ENCODE measurements at regions not wholly inside any gene's neighbourhood (a gene's known extent, or its start where the extent isn't known, plus 50 kb on each side); places are given as distances from the start of the nearest gene placed in this dataset.

- Histone ChIP-seq H4K20me1 (replicated peaks; ENCODE audit: control insufficient read depth, insufficient read depth, low read length) (no peaks in the 10 kb centered on the region), H3K36me3 (ENCODE audit: control insufficient read depth, insufficient read depth, low read length) (no peaks in the 10 kb centered on the region), H3K9me3 (replicated peaks; ENCODE audit: control insufficient read depth, insufficient read depth, low read depth, low read length) (no peaks in the 10 kb centered on the region; the same call in 1 of the 2 replicates), H2AFZ (ENCODE audit: low read depth, low read length) (no peak overlapping the region), H3K9me1 (ENCODE audit: control insufficient read depth, insufficient read depth, low read length) (no peaks in the 10 kb centered on the region), H3K9ac (ENCODE audit: insufficient read depth in 1 of 2, low read depth in 2 of 2, low read length in 2 of 2) (no peak overlapping the region), H3K27ac (ENCODE audit: extremely low read depth, low read depth, low read length) (no peak overlapping the region), H3K79me2 (ENCODE audit: control insufficient read depth, insufficient read depth, low read length) (no peaks in the 10 kb centered on the region), H3K4me1 (replicated peaks in 1 of 2; ENCODE audit: control insufficient read depth in 2 of 2, insufficient read depth in 2 of 2, low read length in 2 of 2) (no peaks in the 10 kb centered on the region), H3K4me3 (no peak overlapping the region), H3K4me2 (ENCODE audit: insufficient read depth, low read length) (no peak overlapping the region), H3K27me3 (ENCODE audit: control insufficient read depth in 2 of 2, insufficient read depth in 2 of 2, low read length in 2 of 2) (no peaks in the 10 kb centered on the region)
- no TSS peak for BruUV-seq (replicated peaks)
- TF ChIP-seq DPF2 (IDR thresholded peaks at IDR 0.05): no peak
- TF ChIP-seq ATF3 (IDR thresholded peaks at IDR 0.05): no peak
- TF ChIP-seq ATF3 (CRISPR knock-in tag; conservative IDR thresholded peaks at IDR 0.05): no peak
- no peak for TF ChIP-seq TFAM (CRISPR knock-in tag; conservative IDR thresholded peaks at IDR 0.05)
- no peak for TF ChIP-seq SP1 (CRISPR knock-in tag; IDR thresholded peaks at IDR 0.05)
- no peak for TF ChIP-seq IFI16 (CRISPR knock-in tag; IDR thresholded peaks at IDR 0.05)
- no peak for TF ChIP-seq YBX1 (IDR thresholded peaks at IDR 0.05)
- DNase-seq (ENCODE audit: extremely low read depth in 1 of 4, low spot score in 3 of 4) (no peak), ATAC-seq (no peak), FAIRE-seq (no peak)
- ChIA-PET POLR2A (no interaction called here), CTCF (ENCODE audit: low intra/inter-chr PET ratio) (no interaction called here)
- in situ Hi-C loops (cut with MboI) (no loop called here), intact Hi-C loops (cut with micrococcal nuclease) (no loop called here)
Measured at GRCh38 chr7:145134377-145134776, 298.5 kb upstream of the TPK1 start.

- H3K9me1 ChIP-seq (ENCODE audit: control insufficient read depth, insufficient read depth, low read length): no peaks in the 10 kb centered on the region
- H2AFZ ChIP-seq (ENCODE audit: low read depth, low read length): no peak overlapping the region
- intact Hi-C loops (cut with micrococcal nuclease) (no loop called here), in situ Hi-C loops (cut with MboI) (no loop called here)
- POLR2A ChIA-PET: no interaction called here
- WGBS (ENCODE audit: insufficient coverage, low coverage, missing lambda C conversion rate): 0% methylated on average over 2 of the region's 2 CpGs
- no peak overlapping the region for H3K27ac ChIP-seq (ENCODE audit: extremely low read depth, low read depth, low read length)
- H3K4me1 ChIP-seq (replicated peaks in 1 of 2; ENCODE audit: control insufficient read depth in 2 of 2, insufficient read depth in 2 of 2, low read length in 2 of 2): no peaks in the 10 kb centered on the region
- H3K27me3 ChIP-seq (ENCODE audit: control insufficient read depth in 2 of 2, insufficient read depth in 2 of 2, low read length in 2 of 2): no peaks in the 10 kb centered on the region
- BruUV-seq (replicated peaks): no TSS peak
- DNase-seq (ENCODE audit: extremely low read depth in 1 of 4, low spot score in 3 of 4) (no peak), FAIRE-seq (no peak), ATAC-seq (no peak)
- no peaks in the 10 kb centered on the region for H4K20me1 ChIP-seq (replicated peaks; ENCODE audit: control insufficient read depth, insufficient read depth, low read length)
- peaks cover 4% of the 10 kb centered on the region; the same call in 1 of the 2 replicates for H3K9me3 ChIP-seq (replicated peaks; ENCODE audit: control insufficient read depth, insufficient read depth, low read depth, low read length)
- no peak overlapping the region for H3K9ac ChIP-seq (ENCODE audit: insufficient read depth in 1 of 2, low read depth in 2 of 2, low read length in 2 of 2)
- no peaks in the 10 kb centered on the region for H3K36me3 ChIP-seq (ENCODE audit: control insufficient read depth, insufficient read depth, low read length)
- no peaks in the 10 kb centered on the region for H3K79me2 ChIP-seq (ENCODE audit: control insufficient read depth, insufficient read depth, low read length)
- CTCF ChIA-PET (ENCODE audit: low intra/inter-chr PET ratio): no interaction called here
- H3K4me3 ChIP-seq: no peak overlapping the region
- no peak overlapping the region for H3K4me2 ChIP-seq (ENCODE audit: insufficient read depth, low read length)
- no peak for TF ChIP-seq ZBTB2 (IDR thresholded peaks at IDR 0.05)
- TF ChIP-seq CREBBP (IDR thresholded peaks at IDR 0.05; ENCODE audit: low read depth, low read length): no peak
- TF ChIP-seq POLR2G (IDR thresholded peaks at IDR 0.05; ENCODE audit: low read depth, low read length): no peak
- TF ChIP-seq HDAC1 (IDR thresholded peaks at IDR 0.05): no peak
- TF ChIP-seq HDGF (IDR thresholded peaks at IDR 0.05): no peak
- no peak for TF ChIP-seq KAT7 (CRISPR knock-in tag; IDR thresholded peaks at IDR 0.05; ENCODE audit: borderline replicate concordance)
- TF ChIP-seq DMBX1 (CRISPR knock-in tag; IDR thresholded peaks at IDR 0.05; ENCODE audit: borderline replicate concordance): no peak
- TF ChIP-seq ATF1 (CRISPR knock-in tag; IDR thresholded peaks at IDR 0.05): no peak
- TF ChIP-seq ATF1 (tag; IDR thresholded peaks at IDR 0.05): no peak
- no peak for TF ChIP-seq ID3 (CRISPR knock-in tag; IDR thresholded peaks at IDR 0.05)
- TF ChIP-seq ID3 (tag; IDR thresholded peaks at IDR 0.05): no peak
- no peak for TF ChIP-seq CBX5 (IDR thresholded peaks at IDR 0.05; ENCODE audit: borderline replicate concordance, low read depth)
Measured at GRCh38 chr7:145123502-145123901, 287.6 kb upstream of the TPK1 start.

Data from K562 (cell line).